Astrocyte of the spinal cord (primary cell): ENCODE measurements at regions not wholly inside any gene's neighbourhood (a gene's known extent, or its start where the extent isn't known, plus 50 kb on each side); places are given as distances from the start of the nearest gene placed in this dataset.

Experiments used
- DNase-seq: peaks from one replicate; pipeline ENCODE4 v3.0.0; 2011; ENCODE audit warnings: low read depth, low spot score
- H3K4me3 ChIP-seq: 2 replicates; pipeline ENCODE4 v1.5.1; 2011; ENCODE audit warnings: low read depth, mild to moderate bottlenecking, low read length, moderate library complexity
- in situ Hi-C: cut with HindIII; loops from 2 replicates; pipeline ENCODE4 v1.10.0; 2017; ENCODE audit warnings: low sequenced_read_pairs
- TF ChIP-seq, protein P1 (sequence below): IDR thresholded peaks from 2 replicates; pipeline ENCODE4 v1.5.1; 2012; ENCODE audit warnings: low read depth, mild to moderate bottlenecking, low read length, inconsistent platforms

DNA sequence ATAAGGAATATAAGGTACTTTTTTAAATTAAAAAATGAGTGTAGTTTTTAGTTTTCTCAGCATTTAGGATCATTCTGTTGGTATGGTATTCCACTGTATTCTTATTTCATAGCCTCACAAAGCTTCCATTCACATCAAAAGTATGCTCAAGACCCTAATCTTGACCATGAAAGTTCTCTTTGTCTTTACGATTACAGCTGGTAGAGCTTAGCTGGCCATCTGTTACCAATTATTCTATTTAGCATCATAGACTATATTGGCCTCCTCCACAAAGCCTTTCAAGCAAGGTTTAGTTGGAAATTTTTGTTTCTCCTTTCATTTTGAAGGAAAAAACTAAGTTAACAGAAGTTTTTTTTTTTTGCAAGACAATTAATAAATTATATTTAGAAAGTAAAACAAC is 245.1 kb downstream of the KCTD12 start:
- TF ChIP-seq, protein P1, sequence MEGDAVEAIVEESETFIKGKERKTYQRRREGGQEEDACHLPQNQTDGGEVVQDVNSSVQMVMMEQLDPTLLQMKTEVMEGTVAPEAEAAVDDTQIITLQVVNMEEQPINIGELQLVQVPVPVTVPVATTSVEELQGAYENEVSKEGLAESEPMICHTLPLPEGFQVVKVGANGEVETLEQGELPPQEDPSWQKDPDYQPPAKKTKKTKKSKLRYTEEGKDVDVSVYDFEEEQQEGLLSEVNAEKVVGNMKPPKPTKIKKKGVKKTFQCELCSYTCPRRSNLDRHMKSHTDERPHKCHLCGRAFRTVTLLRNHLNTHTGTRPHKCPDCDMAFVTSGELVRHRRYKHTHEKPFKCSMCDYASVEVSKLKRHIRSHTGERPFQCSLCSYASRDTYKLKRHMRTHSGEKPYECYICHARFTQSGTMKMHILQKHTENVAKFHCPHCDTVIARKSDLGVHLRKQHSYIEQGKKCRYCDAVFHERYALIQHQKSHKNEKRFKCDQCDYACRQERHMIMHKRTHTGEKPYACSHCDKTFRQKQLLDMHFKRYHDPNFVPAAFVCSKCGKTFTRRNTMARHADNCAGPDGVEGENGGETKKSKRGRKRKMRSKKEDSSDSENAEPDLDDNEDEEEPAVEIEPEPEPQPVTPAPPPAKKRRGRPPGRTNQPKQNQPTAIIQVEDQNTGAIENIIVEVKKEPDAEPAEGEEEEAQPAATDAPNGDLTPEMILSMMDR: no peak
- DNase-seq: peak; percentile 50
- in situ Hi-C loops: no loop called here

DNA sequence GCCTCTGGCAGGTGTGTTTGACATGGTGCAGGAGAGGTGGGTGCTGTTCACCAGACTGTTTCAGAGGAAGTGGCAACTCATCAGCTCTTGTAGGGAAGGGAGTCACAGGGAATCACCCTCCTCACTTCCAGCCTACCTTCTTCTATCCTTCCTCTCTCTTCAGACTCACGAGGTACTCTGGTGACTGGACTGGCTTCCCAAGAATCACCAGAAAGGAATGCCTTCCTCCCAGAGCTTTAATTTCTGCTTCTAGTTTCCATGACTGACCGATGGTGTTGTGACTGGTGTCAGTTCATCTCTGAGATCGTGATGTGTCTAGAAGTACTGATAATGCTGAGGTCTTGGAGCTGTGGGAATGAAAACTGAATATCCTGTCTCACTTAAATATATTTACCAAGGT is 247.3 kb downstream of the KCTD12 start:
- H3K4me3 ChIP-seq: no peak overlapping the region
- in situ Hi-C loops: no loop called here
- DNase-seq: no peak
- TF ChIP-seq, protein P1: no peak

More for the DNA sequence above, 245.1 kb downstream of the KCTD12 start:
- H3K4me3 ChIP-seq: no peak overlapping the region

DNA sequence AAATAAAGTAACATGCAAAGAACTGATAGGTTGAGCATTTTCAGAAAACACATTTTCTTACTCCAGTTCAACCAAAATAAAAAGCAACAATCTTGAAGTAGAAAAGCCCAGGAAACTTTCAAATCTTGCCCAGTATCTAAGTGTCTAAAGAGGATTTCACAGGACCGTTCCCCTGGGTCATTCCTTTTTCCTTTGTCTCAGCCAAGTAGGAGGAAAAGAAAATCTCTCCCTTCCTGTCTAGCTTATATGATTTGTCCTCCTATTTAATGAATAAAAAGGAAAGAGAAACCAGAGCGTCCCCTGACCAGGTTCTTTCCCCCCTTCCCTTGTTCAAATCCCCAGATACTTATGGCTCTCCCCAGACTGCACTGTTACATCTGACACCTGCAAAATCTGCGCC is 248.0 kb downstream of the KCTD12 start:
- in situ Hi-C loops: no loop called here
- TF ChIP-seq, protein P1: no peak
- H3K4me3 ChIP-seq: no peak overlapping the region
- no peak for DNase-seq

DNA sequence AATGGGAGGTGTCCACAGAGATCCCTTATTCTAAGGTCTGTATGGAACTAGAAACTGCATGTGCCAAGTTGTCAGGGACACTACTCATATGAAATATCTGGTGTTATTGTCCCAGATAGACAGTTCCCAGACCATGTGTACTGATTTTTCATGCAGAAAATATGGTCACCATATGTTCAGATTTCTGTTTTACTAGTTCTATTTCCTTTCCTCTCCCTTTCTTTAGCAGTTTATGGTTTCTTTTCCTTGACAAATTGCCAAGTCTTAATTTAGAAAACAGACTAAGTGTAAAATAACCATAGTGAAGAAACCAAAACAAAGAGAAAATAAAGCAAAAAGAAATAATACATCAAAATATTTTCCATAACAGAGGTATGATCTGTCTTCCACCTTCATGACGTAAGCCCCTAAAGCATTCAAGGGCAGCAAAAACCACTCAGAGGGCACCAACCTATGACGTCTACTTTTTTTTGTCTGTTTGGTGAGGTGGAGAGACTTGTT is 248.5 kb downstream of the KCTD12 start:
- in situ Hi-C loops: no loop called here
- TF ChIP-seq, protein P1: no peak
- no peak overlapping the region for H3K4me3 ChIP-seq
- DNase-seq: peak; percentile 64

DNA sequence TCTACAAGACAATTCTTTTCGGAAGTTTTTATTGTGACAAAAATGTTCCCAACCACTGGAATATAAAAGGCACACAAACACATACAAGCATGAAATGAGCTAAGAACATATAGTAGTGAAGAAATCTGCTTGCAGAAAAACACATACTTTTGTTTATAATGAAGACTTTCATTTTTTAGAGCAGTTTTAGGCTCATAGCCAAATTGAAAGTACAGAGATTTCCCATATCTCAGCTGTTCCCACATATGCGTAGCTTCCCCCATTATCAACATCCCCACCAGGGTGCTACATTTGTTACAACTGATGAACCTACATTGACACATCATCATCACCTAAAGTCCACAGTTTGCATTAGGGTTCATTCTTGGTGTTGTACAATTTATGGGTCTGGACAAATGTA is 249.4 kb downstream of the KCTD12 start:
- in situ Hi-C loops: no loop called here
- H3K4me3 ChIP-seq: no peak overlapping the region

DNA sequence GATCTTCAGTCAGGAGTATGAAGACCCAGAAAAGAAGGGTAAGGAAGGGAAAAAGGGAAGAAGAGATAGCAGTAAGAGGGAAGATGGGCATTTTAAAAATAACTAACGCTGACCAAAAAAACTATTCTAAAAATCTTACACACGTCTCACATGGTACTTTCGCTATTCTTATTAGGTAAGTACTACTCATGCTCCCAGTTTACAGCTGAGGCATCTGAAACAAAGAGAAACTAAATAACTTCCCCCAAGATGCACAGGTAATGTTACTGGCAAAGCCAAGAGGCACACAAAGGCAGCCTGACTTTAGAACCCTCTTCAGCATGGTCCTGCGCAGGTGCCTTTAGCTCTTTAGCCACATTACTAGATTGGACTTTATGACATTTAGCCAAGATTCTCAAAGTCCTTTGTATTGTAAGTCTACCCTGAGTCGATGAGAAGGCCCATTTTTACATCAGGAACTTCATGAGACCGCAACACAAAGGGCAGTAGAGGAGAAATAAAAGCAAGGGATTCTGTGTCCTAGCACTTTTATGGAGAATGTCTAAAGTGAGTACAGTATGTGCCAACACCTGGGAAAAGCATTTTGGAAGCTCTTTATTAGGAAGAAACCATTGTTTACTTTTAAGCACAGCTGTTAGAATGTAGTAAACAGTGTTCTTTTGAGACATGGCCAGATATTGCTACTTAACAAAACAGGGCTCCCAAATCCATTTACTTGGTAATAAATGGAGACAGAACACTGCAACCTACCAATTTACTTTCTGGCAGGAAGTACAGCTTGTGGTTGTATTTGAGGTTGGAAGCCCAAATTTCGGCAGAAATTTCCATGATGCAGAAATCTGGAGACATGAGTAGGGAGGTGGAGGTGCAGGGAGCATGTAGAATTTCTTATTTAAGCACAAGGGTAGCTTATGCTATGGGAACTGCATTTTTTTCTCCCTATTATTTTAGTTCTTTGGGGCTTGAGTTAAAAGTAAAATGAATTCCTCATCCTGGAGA is 250.7 kb downstream of the KCTD12 start:
- no peak overlapping the region for H3K4me3 ChIP-seq
- TF ChIP-seq, protein P1: no peak
- no peak for DNase-seq
- in situ Hi-C loops: no loop called here

More for the DNA sequence above, 249.4 kb downstream of the KCTD12 start:
- TF ChIP-seq, protein P1: no peak
- no peak for DNase-seq
